ENCODE measurements at regions not wholly inside any gene's neighbourhood (a gene's known extent, or its start where the extent isn't known, plus 50 kb on each side); places are given as distances from the start of the nearest gene placed in this dataset.

DNA sequence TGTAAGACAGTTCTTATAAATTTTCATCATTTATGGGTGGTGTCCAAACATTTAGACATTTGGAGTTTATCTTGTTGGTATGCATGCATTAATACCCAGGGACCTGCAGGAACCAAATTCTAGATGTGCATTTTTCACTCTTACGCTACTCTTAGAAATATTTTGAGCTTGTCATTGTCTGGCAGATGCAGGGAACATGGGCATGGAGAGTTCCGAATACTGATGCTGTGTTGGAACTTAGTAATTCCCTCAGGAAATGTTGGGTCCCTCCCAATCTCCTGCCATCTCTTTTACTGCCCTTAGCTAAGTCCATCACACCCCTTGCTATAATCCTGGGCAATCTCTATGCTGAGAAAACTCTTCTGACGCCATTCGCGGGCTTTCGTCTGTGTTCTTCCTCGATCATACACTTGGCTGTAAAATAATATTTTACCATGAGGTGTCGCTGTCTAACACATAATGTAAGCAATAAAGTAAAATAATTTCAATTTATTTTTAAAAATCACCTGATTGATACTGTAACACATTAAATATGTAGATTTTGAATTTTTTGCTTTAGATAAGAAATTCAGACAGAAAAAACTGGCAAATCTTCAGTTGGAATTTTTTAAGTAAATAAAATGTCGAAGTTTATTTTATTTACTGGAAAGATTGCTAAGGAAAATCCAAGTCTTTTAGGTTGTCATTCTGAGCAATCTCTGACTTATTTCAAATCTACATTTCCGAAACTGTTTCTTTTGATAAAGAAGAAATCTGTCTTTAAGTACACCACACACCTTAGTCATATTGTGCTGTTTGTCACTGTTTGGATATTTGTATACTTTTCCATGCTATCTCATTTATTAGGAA is 304.1 kb upstream of the SSTR1 start:
- DNase-seq: no peak

DNA sequence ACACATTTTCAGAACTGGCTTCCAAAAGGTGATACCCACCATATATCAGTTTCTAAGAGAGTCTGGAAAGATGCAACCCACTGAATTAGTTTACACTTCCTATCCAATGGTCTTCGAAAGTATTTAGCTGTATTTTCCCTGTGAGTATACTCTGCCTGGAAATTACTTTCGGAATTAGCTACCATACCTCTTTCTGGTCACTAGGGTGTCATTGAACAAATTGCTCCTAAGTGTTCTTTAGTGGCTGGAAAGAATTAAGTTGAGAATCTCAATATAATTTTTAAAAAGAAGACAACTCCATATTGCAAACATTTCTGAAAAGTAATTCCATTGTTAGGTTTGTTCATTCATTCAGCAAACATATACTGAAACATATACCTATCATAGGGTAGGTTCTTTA is 283.1 kb upstream of the SSTR1 start:
- DNase-seq: no peak

DNA sequence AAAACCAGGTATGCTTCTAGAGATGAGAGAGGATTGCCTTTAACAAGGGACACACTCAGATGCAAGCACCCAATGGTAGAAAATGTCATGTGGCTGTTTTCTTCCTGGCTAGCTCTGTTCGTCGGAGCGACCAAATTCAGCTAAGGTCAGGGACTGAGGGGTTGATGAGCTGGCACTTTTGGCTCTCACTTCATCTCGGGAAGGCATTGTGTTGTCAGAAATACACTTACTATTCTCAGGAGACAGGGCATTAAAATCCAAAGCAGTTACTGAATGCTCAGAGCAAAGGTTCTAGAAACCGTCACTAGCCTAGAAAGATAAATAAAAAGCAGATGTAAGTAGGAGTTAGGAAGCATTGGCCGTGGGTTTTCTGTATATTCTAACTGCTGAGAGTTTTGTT is 275.7 kb upstream of the SSTR1 start:
- no peak for DNase-seq

DNA sequence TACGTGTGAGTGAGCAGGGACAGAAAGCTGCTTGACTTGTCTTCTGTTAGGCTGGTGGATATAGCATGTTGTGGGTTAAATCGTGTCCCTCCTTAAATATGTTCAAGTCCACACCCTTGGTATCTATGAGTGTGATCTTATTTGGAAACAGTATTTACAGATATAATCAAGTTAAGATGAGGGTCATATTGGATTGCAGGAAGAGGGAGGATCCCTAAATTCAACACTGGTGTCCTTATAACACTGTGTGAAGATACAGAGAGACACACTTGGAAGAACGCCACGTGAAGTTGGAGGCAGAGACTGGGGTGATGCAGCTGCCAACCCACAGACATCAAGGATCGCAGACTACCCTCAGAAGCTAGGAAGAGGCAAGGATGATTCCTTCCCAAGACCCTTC is 275.2 kb upstream of the SSTR1 start:
- DNase-seq: no peak

DNA sequence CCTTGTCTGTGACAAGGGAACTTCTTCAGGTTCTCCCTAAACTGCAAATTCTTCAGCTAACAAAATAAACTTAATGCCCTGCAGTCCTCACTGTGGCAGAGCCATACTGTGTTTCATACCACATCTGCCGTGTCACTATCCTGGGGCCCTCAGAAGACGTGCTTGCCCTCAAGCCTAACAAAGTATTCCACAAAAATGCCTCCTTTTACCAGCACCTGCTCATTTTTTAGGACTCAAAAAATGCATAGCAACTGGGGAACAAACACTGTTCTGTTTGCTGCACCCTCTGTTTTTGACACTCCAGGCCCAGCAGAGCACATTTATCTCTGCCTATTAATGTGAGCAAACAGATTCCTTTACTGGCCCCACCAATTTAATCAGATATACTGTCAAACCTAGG is 270.7 kb upstream of the SSTR1 start:
- no peak for DNase-seq

DNA sequence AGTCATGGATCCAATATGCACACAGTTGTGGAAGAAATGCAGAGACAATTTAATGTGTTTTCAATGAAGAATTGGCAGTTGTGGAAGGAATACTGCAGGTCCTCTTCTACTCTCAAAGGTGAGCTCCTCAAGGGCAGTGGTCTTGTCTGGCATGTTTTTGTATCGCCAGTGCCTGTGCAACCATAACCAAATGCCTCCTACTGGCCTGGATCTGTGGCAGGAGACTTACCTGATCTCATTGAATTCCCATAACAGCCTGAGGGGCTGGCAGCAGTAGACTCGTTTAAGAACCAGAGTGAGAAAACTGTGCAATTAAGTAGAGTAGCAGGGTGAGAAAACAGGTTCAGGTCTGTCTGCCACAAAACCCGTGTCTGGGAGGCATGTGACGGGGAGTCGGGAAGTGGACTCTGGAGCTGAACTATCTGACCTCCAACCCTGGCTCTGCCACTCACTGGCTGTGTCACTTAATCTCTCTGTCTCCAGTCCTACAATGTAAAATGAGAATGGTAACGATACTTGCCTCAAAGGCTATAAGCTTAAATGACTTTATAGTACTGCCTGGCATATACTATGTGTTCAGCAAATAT is 268.2 kb upstream of the SSTR1 start:
- DNase-seq: no peak

DNA sequence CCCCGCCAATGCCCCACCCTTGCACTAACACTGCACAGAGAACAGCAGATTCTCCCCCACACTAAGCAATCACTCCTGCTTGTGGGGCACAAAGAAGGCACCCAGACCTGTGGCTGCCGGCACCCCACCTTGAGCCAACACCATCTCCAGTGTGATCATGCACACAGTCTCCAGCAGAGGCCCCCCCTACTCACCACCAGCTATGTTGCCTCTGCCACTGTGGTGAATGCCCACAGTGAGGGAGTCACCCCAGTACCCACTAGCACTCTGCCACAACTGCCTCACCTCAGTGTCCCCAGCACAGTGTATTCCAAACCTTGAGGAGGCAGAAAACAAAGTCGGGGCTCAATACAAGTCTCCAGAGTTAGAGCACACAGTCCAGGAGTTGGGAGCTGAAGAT is 261.7 kb upstream of the SSTR1 start:
- DNase-seq: no peak

DNA sequence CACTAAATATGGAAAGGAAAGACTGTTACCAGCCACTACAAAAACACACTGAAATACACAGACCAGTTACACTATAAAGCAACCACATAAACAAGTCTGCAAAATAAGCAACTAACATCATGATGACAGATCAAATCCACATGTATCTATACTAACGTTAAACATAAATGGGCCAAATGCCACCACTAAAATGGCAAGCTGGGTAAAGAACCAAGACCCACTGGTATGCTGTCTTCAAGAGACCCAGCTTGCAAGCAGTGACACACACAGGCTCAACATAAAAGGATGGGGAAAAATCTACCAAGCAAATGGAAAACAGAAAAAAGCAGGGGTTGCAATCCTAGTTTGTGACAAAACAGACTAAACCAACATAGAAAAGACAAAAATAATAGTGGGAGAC is 260.9 kb upstream of the SSTR1 start:
- no peak for DNase-seq

DNA sequence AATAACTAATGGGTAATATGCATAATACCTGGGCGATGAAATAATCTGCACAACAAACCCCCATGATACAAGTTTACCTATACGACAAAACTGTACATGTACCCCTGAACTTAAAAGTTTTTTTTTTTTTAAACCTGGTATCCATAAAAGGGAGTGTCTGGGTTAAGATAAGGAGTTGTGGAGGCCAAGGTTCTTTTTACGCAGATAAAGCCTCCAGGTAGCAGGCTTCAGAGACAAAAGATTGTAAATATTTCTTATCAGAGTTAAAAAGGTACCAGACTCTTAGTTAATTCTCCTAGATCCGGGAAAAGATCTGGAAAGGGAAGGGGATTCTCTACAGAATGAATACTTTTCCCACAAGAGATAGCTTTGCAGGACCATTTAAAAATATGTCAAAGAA is 259.4 kb upstream of the SSTR1 start:
- DNase-seq: no peak

DNA sequence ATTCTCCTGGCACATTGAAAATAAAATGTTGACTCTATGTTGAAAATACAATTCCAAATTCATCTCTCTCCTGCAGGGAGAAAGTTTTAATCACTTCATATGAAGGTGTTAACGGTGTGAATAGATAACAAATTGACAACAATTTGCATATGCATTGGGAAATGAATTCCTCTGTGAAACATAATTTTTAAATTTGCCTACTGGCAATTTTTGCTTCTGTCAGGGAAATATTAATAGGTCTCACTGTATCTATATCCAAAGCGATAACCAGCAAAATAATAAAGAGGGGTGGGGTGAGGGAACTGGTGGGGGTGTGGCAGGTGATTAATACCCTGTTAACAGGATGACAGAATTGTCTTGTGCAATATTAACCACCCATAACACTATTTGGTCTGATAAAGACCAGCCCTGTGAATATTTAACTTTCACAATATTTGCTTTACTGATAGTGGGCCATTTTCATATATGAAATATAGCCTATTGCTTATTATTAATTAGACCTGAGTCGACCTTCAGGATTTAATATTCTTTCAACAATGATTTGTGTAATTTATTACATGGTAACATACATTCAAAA is 239.0 kb upstream of the SSTR1 start:
- DNase-seq: no peak

DNA sequence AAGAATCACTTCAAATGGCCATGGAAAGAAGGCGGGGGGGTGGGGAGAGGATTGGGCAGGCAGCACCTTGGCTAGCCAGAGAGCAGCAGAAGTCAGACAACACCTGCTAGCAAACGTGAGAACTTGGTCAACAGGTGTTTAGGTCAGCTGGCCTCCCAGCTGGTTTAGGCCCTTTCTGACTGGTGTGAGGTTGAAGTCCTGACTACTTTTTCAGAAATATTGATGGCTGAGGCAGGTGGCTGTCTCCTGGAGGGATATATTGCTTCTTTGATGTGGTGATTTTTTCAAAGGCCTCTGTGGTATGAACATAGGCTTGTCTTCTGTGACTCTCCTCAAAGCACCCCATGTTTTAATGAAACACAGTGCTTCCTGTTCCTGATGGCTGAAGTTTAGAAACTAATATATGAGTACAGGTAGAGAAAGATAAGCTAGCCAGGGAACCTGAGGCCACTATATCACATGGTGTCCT is 238.2 kb upstream of the SSTR1 start:
- no peak for DNase-seq

DNA sequence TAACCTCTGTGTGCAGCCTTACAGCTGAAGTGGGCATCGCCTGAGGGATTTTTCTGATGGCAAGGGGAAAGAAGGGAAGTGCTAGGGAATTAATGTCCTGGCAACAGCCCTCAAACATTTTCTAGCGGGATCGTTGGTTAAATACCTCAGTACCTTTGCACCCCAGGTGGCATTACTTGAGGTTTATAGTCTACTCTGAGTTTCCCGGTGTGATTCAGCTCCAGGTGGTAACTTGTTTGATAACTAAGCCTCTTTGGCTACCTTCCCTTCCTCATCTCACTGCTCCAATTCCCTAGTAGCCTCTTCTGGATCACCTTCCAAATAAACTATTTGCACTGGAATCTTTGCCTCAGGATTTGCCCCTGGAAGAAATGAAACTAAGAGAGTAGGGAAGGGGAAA is 237.0 kb upstream of the SSTR1 start:
- DNase-seq: no peak

DNA sequence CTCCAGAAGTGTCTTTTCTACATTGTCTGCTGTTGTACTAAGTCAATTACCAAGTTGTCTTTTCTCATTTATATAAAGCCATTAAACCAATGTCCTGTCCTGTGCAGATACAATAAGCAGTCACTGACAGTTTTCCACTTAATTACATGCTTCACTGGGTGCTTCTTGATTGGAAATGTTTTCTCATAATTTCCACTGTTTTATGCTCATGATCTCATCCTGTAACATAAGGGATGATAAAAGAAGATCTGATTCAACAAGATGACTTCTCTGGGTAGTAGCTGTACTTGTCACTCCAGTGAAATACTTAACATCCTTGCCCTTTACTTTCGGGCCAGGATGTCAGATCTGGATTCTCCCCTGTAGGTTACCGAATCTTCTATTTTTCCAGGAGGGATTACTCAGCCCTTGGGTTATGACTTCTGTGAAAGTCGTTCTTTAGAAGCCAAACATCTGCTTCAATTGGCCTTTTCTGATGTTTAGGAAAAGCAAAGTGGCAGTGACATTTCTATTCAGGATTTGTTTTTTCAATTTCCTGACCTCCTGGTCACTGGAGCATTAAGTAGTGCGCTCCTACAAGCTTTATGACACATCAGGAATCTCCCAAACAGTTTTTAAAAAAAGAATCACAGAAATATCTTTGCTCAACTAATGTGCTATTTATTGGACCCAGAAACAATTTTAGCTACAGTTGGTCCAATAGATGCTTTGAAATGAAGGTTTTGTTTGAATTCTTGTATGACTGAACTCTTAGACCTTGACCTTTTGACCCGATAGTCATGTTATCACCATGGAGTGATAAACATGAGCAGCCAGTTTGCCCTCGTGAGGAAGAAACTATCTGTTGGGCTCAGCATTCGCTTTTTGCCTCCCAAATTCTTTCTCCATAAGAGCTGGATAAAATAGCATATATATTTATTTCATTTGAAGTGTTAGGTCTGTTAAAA is 234.5 kb upstream of the SSTR1 start:
- no peak for DNase-seq

DNA sequence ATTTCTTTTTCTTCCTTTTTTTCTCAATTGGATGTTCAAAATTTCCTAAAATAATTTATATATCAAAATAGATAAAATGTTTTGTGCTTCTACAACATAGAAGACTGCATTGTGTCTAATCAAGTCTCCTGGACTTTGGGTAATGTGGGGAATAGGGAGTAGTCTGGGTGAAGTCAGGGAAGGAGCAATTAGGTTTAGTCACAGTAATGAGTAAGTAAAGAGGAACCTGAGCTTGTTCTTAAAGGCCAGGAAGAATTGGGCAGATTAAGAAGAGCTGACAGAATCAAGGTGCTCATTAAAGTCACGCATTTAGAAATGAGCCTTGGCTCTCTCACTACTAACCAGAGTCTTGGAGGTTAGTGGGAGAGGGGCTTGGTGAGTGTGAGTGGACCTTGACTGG is 233.3 kb upstream of the SSTR1 start:
- DNase-seq: no peak

DNA sequence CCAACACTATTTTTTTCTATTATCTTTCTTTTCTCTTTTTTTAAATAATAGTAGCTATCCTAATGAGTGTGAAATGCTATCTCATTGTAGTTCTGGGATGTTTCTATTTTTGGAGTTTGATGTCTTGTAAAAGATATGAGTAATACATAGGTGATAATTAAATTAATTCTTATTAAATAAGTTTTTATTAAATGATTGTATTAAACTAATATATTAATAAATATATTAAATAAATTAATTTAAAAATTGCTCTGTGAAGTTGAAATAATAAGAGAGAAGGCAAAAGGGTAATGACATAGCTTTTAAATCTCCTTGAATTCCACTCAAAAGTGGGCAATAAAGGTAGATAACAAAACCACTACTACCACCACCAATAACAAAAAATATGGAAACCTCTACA is 230.2 kb upstream of the SSTR1 start:
- DNase-seq: no peak

DNA sequence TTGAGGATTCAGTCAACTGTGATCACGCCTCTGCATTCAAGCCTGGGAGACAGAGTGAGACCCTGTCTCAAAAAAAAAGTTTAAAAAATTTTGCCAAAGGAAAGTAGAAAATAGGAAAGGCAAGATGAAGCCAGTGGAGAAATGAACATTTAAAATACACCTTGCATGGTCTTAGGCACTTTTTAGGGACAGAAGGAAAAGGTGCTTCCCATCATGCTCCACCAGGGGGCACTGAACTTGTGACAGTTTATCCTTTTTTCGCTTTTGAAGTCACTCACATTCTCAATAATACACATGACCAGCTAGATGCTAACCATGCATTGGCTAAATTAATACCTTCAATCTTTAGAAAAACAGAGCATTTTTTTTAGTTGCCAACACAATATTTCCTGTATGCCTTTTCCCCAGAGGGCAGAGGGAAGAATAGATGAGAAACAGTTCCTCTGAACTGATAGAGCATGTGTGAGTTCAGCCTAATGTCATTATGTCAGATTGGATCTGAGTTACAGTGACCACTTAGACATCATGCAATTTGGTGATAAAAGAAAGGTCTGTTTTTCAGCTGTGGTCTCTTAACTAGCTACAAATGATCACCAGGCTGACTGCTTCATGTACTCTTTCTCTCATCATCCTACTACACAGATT is 221.8 kb upstream of the SSTR1 start:
- peak; percentile 30 to 37 for DNase-seq

DNA sequence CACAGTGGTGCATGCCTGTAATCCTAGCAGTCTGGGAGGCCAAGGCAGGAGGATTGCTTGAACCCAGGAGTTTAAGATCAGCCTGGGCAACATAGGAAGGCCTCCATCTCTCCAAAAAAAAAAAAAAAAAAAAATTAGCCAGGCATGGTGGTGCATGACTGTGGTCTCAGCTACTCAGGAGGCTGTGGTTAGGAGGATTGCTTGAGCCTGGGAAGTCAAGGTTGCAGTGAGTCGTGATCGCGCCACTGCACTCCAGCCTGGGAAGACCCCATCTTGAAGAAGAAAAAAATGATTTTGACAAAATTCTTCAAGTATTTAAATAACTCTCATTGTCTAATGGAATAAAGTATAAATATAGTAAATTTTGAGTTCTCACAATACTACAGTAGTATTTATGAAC is 219.2 kb upstream of the SSTR1 start:
- DNase-seq: no peak

DNA sequence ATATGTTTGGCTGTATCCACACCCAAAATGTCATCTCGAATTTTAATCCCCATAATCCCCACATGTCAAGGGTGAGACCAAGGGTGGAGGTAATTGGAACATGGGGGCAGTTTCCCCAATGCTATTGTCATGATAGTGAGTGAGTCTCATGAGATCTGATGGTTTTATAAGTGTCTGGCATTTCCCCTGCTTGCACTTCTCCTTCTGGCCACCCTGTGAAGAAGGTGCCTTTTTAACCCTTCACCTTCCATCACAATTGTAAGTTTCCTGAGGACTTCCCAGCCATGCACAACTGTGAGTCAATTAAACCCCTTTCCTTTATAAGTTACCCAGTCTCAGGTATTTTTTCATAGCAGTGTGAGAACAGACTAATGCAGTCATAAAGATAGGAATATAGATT is 216.7 kb upstream of the SSTR1 start:
- no peak for DNase-seq

DNA sequence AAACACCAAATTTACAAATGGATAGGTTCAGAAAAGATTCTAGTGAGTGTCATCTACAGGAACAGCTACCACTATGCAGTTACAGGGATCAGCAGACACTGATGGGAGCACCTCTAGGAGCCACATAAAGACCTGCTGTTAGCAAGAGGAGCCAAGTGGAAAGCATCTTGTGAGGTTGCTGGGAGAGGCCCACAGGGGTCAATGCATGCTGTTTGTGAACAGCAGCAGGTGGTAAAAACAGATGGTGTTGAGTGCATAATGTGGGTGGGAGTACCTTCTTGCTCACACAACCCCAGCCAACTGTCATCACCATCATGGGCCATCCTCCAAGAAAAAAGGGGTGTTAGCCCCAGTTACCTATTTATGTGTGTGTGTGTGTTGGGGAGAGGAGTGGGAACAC is 215.2 kb upstream of the SSTR1 start:
- DNase-seq: no peak

DNA sequence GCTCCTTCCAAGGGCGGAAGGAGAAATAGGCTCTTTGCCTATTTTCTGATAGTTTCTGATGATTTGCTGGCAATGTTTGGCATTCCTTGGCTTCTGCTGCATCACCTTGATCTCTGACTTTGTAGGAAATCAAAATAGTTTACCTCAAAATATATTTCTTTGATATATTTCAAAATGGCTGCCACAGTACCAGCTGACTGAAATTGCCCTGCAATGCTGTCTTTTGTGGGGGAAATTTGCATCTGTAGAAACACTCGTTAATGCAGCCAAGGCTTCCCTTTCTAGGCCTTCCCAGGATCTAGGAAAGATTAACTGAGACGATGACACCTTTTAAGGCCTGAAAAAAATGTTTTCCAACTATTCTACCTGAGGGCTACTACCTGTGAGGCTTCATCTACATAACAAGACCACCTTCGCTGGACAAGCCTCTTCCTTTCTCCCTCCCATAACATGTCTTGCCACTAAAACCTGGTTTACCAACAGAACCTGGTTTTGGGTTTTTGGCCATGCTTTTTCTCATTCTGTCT is 212.8 kb upstream of the SSTR1 start:
- DNase-seq: no peak

DNA sequence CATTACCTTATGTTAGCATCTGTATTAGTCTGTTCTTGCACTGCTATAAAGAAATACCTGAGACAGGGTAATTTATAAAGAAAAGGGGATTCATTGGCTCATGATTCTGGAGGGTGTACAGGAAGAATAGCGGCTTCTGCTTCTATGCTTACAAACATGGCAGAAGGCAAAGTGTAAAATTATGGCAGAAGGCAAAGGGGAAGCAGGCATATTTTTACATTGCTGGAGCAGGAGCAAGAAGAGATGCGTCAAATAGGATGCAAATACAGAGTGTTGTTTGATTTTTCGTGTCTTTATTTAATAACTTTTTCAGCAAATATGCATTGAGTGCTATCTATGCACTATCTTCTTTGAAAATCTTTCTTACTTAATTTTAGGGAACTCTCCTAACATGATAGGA is 210.7 kb upstream of the SSTR1 start:
- DNase-seq: no peak

DNA sequence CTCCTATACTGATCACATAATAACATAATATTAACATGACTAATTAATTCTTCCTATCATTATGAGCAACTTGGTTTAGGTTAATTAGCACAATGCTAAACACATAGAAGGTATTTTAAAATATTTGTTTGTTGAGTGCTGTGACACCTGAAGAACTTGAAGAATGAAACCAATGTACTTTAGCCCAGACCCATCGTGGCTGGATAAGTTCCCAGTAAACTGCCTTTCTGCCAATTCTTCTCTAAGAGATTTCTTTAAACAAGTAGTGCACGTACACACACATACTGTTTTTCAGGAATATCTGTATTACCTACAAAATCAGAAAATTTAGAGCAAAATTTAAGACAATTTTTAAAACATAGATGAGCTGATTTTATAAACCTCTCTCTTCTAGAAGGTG is 207.4 kb upstream of the SSTR1 start:
- no peak for DNase-seq

DNA sequence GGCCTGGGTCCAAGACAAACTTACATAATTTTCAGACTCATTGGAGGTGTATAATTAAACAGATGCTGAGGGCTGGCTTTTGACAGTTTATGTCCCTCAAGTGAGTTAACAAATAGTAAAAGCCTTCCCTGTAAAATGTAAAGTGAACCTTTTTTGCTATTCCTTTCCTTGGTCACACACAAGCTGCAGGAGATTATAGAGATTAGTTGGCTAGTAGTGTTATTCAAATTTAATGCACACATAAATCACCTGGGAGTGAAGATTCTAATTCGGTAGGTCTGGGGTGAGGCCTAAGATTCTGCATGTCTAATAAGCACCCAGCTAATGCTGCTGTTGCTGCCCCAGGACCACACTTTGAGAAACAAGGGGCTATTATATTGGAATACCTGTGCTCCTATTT is 206.2 kb upstream of the SSTR1 start:
- DNase-seq: no peak

All from activated CD4-positive, alpha-beta T cell treated with anti-CD3 and anti-CD28 coated beads, Interleukin-2, amount 50 U/mL, for 4 hours (primary cell).